Right lobe of liver (tissue), 4 donors: ENCODE measurements at regions not wholly inside any gene's neighbourhood (a gene's known extent, or its start where the extent isn't known, plus 50 kb on each side); places are given as distances from the start of the nearest gene placed in this dataset.

Experiments
- POLR2A ChIP-seq: fragments of 450-650 bp; IDR thresholded peaks from one replicate; pipeline ENCODE4 v1.6.1; 2017; ENCODE audit warnings: antibody characterized with exemption, mild to moderate bottlenecking
- TF ChIP-seq, protein P1 (sequence below), 4 donors: fragments of 200-600 bp in 3 of 4; fragments of 450-650 bp in 1 of 4; IDR thresholded peaks; one replicate each; pipeline versions ENCODE4 v1.5.1 to v1.8.0; 2016 to 2022; ENCODE audit warnings: antibody characterized with exemption in 4 of 4, mild to moderate bottlenecking in 2 of 4
- donor health status: DM: no; HTN: no; CAD: no.
- donor health status: DM: no; HTN: no; CAD: no.
- donor health status: DM: no; HTN: yes; CAD: no.

DNA sequence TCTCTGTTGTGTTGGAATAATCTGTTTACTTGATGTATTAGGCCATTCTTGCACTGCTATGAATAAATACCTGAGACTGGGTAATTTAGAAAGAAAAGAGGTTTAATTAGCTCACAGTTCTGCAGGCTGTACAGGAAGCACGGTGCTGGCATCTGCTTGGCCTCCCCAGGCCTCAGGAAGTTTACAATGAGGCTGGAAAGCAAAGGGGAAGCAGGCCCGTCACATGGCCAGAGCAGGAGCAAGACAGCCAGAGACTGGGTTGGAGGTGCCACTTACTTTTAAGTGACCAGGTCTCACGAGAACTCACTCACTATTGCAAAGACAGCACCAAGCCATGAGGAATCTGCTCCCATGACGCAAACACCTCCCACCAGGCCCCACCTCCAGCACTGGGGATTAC lies 50.6 kb upstream of the FUCA2 start:
- TF ChIP-seq, protein P1, sequence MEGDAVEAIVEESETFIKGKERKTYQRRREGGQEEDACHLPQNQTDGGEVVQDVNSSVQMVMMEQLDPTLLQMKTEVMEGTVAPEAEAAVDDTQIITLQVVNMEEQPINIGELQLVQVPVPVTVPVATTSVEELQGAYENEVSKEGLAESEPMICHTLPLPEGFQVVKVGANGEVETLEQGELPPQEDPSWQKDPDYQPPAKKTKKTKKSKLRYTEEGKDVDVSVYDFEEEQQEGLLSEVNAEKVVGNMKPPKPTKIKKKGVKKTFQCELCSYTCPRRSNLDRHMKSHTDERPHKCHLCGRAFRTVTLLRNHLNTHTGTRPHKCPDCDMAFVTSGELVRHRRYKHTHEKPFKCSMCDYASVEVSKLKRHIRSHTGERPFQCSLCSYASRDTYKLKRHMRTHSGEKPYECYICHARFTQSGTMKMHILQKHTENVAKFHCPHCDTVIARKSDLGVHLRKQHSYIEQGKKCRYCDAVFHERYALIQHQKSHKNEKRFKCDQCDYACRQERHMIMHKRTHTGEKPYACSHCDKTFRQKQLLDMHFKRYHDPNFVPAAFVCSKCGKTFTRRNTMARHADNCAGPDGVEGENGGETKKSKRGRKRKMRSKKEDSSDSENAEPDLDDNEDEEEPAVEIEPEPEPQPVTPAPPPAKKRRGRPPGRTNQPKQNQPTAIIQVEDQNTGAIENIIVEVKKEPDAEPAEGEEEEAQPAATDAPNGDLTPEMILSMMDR (IDR thresholded peaks at IDR 0.05) = no peak
- TF ChIP-seq POLR2A = no peak
